ENCODE measurements at regions not wholly inside any gene's neighbourhood (a gene's known extent, or its start where the extent isn't known, plus 50 kb on each side); places are given as distances from the start of the nearest gene placed in this dataset.

GRCh38 chr2:208711598-208711997, 305.0 kb downstream of the PTH2R start:
- H3K9me3 ChIP-seq (ENCODE audit: low read length): no peaks in the 10 kb centered on the region
- H3K36me3 ChIP-seq (ENCODE audit: insufficient read depth, low read length): no peaks in the 10 kb centered on the region
- H3K79me2 ChIP-seq (replicated peaks; ENCODE audit: insufficient read depth, low read length): no peaks in the 10 kb centered on the region
- no peaks in the 10 kb centered on the region for H3K27me3 ChIP-seq (ENCODE audit: insufficient read depth, low read depth, low read length)
- no peaks in the 10 kb centered on the region for H3K9me2 ChIP-seq (ENCODE audit: insufficient read depth, low read length)
- no peaks in the 10 kb centered on the region for H3F3A ChIP-seq (ENCODE audit: insufficient read depth, low read length, poor library complexity, severe bottlenecking)
- H4K20me1 ChIP-seq (ENCODE audit: insufficient read depth): no peaks in the 10 kb centered on the region
- H3K4me2 ChIP-seq (ENCODE audit: low read length): no peak overlapping the region
- H3K9ac ChIP-seq (ENCODE audit: low read length): no peak overlapping the region
- no peak for TF ChIP-seq TAF1 (IDR thresholded peaks at IDR 0.05; ENCODE audit: low read depth)
- no peak for TF ChIP-seq SMC3 (conservative IDR thresholded peaks at IDR 0.05; ENCODE audit: poor library complexity)
- no peak for TF ChIP-seq EZH2 (IDR thresholded peaks at IDR 0.05; ENCODE audit: borderline replicate concordance, insufficient read depth, low read length, poor library complexity, severe bottlenecking)
- TF ChIP-seq MXI1 (conservative IDR thresholded peaks at IDR 0.05; ENCODE audit: poor library complexity, severe bottlenecking): no peak
- no peak for TF ChIP-seq REST (IDR thresholded peaks at IDR 0.05; ENCODE audit: borderline replicate concordance)
- TF ChIP-seq EP300 (conservative IDR thresholded peaks at IDR 0.05; ENCODE audit: poor library complexity, severe bottlenecking): no peak
- TF ChIP-seq, protein P1, sequence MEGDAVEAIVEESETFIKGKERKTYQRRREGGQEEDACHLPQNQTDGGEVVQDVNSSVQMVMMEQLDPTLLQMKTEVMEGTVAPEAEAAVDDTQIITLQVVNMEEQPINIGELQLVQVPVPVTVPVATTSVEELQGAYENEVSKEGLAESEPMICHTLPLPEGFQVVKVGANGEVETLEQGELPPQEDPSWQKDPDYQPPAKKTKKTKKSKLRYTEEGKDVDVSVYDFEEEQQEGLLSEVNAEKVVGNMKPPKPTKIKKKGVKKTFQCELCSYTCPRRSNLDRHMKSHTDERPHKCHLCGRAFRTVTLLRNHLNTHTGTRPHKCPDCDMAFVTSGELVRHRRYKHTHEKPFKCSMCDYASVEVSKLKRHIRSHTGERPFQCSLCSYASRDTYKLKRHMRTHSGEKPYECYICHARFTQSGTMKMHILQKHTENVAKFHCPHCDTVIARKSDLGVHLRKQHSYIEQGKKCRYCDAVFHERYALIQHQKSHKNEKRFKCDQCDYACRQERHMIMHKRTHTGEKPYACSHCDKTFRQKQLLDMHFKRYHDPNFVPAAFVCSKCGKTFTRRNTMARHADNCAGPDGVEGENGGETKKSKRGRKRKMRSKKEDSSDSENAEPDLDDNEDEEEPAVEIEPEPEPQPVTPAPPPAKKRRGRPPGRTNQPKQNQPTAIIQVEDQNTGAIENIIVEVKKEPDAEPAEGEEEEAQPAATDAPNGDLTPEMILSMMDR (IDR thresholded peaks at IDR 0.05; ENCODE audit: poor library complexity, severe bottlenecking): no peak
- no peak for TF ChIP-seq RAD21 (conservative IDR thresholded peaks at IDR 0.05)
- TF ChIP-seq POLR2AphosphoS5 (IDR thresholded peaks at IDR 0.05): no peak
- H2AFZ ChIP-seq (ENCODE audit: low read depth, low read length): no peak overlapping the region
- H3K4me3 ChIP-seq (ENCODE audit: low read length): no peak overlapping the region
- no peak overlapping the region for H3K27ac ChIP-seq (ENCODE audit: low read length)

GRCh38 chr2:208713066-208713745, 306.6 kb downstream of the PTH2R start:
- Histone ChIP-seq H3K27me3 (ENCODE audit: insufficient read depth, low read depth, low read length) (no peaks in the 10 kb centered on the region), H4K20me1 (ENCODE audit: insufficient read depth) (no peaks in the 10 kb centered on the region), H3K9me3 (ENCODE audit: low read length) (no peaks in the 10 kb centered on the region), H3K9ac (ENCODE audit: low read length) (no peak overlapping the region), H3K36me3 (ENCODE audit: insufficient read depth, low read length) (no peaks in the 10 kb centered on the region), H3K9me2 (ENCODE audit: insufficient read depth, low read length) (no peaks in the 10 kb centered on the region), H3K27ac (ENCODE audit: low read length) (no peak overlapping the region), H3K79me2 (replicated peaks; ENCODE audit: insufficient read depth, low read length) (no peaks in the 10 kb centered on the region), H3F3A (ENCODE audit: insufficient read depth, low read length, poor library complexity, severe bottlenecking) (no peaks in the 10 kb centered on the region), H3K4me3 (ENCODE audit: low read length) (no peak overlapping the region), H3K4me2 (ENCODE audit: low read length) (no peak overlapping the region), H2AFZ (ENCODE audit: low read depth, low read length) (no peak overlapping the region)
- TF ChIP-seq TAF1 (IDR thresholded peaks at IDR 0.05; ENCODE audit: low read depth) (no peak), EZH2 (IDR thresholded peaks at IDR 0.05; ENCODE audit: borderline replicate concordance, insufficient read depth, low read length, poor library complexity, severe bottlenecking) (no peak)
